ENCODE measurements at regions not wholly inside any gene's neighbourhood (a gene's known extent, or its start where the extent isn't known, plus 50 kb on each side); places are given as distances from the start of the nearest gene placed in this dataset.

DNA sequence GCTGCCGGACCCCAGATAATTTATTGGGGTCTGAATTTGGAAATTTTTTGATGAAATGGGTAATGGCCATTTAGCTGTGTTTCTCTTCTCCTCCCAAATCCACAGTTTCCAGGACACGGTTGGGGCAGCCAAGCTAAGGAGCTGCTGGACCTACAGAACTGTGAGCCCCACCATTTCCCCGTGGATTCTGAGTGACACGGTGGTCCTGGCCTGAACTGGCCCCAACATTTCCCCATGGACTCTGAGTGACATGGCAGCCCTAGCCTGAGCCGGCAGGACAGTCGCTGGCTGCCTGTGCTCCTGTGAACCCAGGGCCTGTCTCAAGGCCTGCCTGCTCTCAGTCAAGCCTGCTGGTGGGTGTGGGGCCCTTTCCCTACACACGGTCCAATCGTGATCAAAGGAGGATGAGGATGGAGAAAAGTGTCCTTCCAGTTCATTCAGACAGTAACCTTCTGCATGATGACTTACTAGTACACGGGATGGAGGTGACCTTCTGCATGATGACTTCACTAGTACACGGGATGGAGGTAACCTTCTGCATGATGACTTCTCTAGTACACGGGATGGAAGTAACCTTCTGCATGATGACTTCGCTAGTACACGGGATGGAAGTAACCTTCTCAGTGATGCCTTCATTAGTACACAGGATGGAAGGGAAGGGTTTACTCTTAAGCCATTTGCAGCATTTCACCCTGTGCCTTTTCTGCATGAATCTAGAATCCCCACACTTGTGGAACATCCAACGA is 359.9 kb downstream of the GLRX3 start:
- no peak for TF ChIP-seq CTCF (IDR thresholded peaks at IDR 0.05)
- no peak for DNase-seq (ENCODE audit: low spot score in 2 of 2)
- H3K4me3 ChIP-seq: no peak overlapping the region
- intact Hi-C loops (cut with DNase I): no loop called here
- H3K27ac ChIP-seq: no peak overlapping the region
- no peaks in the 10 kb centered on the region for H3K4me1 ChIP-seq
- no peaks in the 10 kb centered on the region for H3K36me3 ChIP-seq
- H3K9me3 ChIP-seq: no peaks in the 10 kb centered on the region
- no peaks in the 10 kb centered on the region for H3K27me3 ChIP-seq

- H3K36me3 ChIP-seq: no peaks in the 10 kb centered on the region
- no peak overlapping the region for H3K27ac ChIP-seq
- no peaks in the 10 kb centered on the region for H3K4me1 ChIP-seq
- no peaks in the 10 kb centered on the region for H3K9me3 ChIP-seq
- intact Hi-C loops (cut with DNase I): no loop called here
- no peak for DNase-seq (ENCODE audit: low spot score in 2 of 2)
- H3K27me3 ChIP-seq: no peaks in the 10 kb centered on the region
- TF ChIP-seq CTCF (IDR thresholded peaks at IDR 0.05): no peak
- no peak overlapping the region for H3K4me3 ChIP-seq
Observed at GRCh38 chr10:130497056-130498010, 361.1 kb downstream of the GLRX3 start.

DNA sequence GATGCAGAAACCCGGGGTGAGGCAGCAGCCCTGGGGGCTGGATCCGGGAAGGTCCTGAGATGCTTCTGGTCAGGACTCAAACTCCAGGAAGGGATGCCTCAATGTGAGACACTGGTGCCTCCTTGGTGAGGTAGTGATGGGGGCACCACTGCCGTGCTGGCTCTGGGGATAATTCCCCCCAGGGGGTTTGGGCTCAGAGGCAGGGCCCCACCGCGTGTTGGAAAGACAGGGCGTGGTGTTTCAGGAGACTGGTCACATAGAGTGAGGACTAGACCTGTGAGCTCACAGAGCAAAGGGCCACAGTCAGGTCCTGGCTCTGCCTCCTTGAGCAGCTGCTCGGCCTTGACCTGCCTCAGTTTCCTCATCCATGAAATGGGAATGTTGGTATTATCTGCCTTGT is 361.9 kb downstream of the GLRX3 start:
- no peak overlapping the region for H3K4me3 ChIP-seq
- TF ChIP-seq CTCF (IDR thresholded peaks at IDR 0.05): no peak
- intact Hi-C loops (cut with DNase I): no loop called here
- H3K4me1 ChIP-seq: no peaks in the 10 kb centered on the region
- H3K36me3 ChIP-seq: no peaks in the 10 kb centered on the region
- no peaks in the 10 kb centered on the region for H3K9me3 ChIP-seq
- no peak overlapping the region for H3K27ac ChIP-seq
- no peak for DNase-seq (ENCODE audit: low spot score in 2 of 2)
- H3K27me3 ChIP-seq: no peaks in the 10 kb centered on the region

- no peak overlapping the region for H3K4me3 ChIP-seq
- no peaks in the 10 kb centered on the region for H3K4me1 ChIP-seq
- no peaks in the 10 kb centered on the region for H3K27me3 ChIP-seq
- no peaks in the 10 kb centered on the region for H3K36me3 ChIP-seq
- TF ChIP-seq CTCF (IDR thresholded peaks at IDR 0.05): no peak
- no peak overlapping the region for H3K27ac ChIP-seq
- intact Hi-C loops (cut with DNase I): no loop called here
- no peaks in the 10 kb centered on the region for H3K9me3 ChIP-seq
- no peak for DNase-seq (ENCODE audit: low spot score in 2 of 2)
Observed at GRCh38 chr10:130498934-130499333, 362.7 kb downstream of the GLRX3 start.

- no peaks in the 10 kb centered on the region for H3K27me3 ChIP-seq
- no peak for TF ChIP-seq CTCF (IDR thresholded peaks at IDR 0.05)
- intact Hi-C loops (cut with DNase I): no loop called here
Observed at GRCh38 chr10:130499541-130499940, 363.4 kb downstream of the GLRX3 start.

More at GRCh38 chr10:130499541-130499940, 363.4 kb downstream of the GLRX3 start:
- H3K4me1 ChIP-seq: no peaks in the 10 kb centered on the region
- H3K9me3 ChIP-seq: no peaks in the 10 kb centered on the region
- no peaks in the 10 kb centered on the region for H3K36me3 ChIP-seq
- no peak overlapping the region for H3K4me3 ChIP-seq
- no peak overlapping the region for H3K27ac ChIP-seq
- no peak for DNase-seq (ENCODE audit: low spot score in 2 of 2)

Data from ascending aorta (tissue), 2 donors.